ENCODE measurements at regions not wholly inside any gene's neighbourhood (a gene's known extent, or its start where the extent isn't known, plus 50 kb on each side); places are given as distances from the start of the nearest gene placed in this dataset.
"Not testable (repeated sequence)": the region's sequence is repeated elsewhere in the genome, so short reads cannot be mapped to it uniquely, and the experiment has no call there.

GRCh38 chr6:27112974-27113373 is 134.5 kb upstream of the PRSS16 start:
- no peak for DNase-seq

DNA sequence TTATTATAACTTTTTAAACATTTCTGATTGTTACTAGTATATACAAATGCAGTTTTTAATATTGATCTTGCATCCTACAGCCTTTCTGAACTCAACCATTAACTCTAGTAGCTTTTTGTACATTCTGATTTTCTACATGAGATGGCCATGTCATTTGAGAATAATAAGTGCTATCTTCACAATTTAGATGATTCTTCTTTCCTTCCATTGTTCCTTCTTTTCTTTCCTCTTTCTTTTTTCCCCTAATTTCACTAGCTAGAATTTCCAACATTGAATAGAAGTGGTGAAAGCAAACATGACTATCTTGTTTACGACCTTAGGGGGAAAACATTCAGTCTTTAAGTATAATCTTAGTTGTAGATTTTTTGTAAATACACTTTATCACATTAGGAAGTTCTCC is 128.2 kb upstream of the PRSS16 start:
- DNase-seq, result no peak

GRCh38 chr6:27119761-27120160 is 127.7 kb upstream of the PRSS16 start:
- DNase-seq, result no peak

- no peak for DNase-seq
These were observed 125.9 kb upstream of the PRSS16 start for GRCh38 chr6:27121640-27122039.

DNA sequence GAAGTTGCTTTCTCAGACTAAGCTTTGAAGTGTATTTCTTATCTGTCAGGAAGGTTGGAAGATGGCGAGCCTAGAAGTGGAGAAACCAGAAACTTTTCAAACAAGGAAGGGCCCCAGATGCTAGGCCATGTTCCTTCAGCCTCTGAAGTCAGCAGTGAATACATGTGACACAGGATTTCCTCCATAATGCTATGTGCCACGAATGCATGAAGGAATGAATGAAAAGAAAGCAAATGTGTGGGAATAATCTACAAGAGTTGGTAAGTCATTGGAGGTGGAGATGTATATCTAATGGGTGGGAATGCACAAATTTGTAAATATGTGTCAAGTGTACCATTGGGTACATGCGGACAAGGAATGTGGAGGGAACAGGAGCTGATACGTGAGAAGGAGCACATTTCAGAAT is 123.2 kb upstream of the PRSS16 start:
- DNase-seq, result no peak

DNA sequence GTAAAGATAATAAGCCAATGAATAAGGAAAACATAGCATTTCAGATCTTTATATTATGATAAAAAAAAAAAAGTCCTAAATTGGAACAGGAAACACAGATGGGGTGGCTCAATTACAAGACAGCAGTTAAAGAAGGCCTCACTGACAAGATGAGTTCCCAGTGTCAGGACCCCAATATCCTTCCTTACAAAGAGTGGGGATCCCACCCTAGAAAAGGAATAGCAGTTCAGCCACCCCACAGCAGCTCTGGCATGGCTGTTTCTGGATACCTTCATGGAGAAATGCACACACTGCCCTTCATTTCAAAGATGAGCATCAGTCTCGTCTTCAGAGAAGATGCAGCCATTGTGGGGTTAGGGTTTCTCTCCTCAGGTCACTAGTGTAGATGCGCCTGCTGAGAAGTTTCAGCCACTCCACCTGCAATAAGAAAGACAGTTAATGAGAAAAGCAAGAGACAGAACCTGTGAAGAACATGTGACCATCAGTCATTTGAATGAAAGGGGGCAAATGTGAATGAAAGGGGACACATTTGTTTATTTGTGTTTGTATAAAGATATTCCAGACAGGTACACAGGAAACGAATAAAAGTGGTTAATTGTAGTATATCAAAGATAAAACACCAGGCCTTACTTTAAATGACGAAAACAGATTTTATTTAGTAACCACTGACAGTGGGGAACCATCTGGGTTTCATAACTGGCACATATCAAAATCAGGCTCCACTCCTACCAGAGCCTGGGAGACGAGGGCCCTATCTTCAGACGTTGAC is 121.3 kb upstream of the PRSS16 start:
- no peak for DNase-seq

GRCh38 chr6:27126815-27127537 is 120.5 kb upstream of the PRSS16 start:
- DNase-seq, result no peak

DNA sequence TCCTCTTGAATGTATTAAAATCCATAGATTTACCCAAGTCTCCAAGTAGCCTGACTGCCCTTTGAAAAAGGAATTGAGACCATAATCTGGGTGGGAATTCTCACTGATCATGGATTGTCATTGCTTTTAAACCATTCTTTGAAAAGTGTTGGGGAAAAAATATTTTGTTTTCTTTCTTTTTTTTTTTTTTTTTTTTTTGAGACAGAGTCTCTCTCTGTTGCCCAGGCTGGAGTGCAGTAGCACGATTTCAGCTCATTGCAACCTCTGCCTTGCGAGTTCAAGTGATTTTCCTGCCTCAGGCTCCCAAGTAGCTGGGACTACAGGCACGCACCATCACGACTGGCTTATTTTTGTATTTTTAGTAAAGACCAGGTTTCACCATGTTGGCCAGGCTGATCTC is 119.6 kb upstream of the PRSS16 start:
- not testable (repeated sequence) for DNase-seq

DNA sequence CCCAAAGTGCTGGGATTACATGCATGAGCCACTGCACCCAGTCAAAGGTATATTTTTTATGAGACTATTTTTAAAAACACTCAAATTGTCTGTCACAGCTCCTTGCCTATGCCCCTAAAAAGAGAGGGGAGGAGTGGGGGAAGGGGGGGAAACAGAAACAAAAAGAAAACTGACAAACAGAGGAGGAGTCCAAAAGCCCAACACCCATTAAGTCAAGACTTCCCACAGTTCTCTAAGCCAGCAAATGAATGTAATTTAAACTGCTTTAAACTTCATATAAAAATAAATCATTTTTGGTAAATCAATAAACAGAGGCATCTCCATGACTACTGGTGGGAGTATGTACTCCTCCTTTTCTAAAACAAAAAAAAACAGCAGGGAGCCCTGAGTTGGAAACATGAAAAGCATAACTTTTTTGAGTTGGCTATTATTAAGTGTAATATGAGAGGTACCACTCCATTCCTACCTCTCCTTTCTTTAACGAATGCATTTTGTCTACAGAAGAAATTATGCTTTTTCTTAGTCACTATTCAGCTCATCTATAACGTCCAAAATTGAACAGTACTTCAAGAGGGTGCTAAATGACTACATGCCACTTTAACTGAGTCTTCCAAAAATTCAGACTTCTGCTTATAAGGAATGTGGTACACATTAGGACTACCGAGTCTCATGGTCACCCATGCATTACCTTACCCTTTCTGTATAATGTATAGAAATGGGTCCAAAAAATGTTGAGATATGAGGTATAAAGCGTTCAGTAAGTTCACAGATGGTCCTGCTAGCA is 119.0 kb upstream of the PRSS16 start:
- DNase-seq, result no peak

GRCh38 chr6:27129095-27129815 is 118.2 kb upstream of the PRSS16 start:
- DNase-seq, result no peak

DNA sequence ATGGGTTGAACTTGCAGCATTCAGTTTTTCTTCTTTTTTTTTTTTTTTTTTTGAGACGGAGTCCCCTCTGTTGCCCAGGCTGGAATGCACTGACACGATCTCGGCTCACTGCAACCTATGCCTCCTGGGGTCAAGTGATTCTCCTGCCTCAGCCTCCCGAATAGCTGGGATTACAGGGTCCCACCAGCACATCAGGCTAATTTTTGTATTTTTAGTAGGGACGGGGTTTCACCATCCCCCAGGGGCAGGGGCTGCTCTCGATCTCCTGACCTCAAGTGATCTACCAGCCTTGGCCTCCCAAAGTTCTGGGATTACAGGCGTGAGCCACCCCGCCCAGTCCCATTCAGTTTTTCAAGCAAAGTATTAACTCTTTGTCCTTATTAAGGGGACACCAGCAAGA is 117.6 kb upstream of the PRSS16 start:
- no peak for DNase-seq

DNA sequence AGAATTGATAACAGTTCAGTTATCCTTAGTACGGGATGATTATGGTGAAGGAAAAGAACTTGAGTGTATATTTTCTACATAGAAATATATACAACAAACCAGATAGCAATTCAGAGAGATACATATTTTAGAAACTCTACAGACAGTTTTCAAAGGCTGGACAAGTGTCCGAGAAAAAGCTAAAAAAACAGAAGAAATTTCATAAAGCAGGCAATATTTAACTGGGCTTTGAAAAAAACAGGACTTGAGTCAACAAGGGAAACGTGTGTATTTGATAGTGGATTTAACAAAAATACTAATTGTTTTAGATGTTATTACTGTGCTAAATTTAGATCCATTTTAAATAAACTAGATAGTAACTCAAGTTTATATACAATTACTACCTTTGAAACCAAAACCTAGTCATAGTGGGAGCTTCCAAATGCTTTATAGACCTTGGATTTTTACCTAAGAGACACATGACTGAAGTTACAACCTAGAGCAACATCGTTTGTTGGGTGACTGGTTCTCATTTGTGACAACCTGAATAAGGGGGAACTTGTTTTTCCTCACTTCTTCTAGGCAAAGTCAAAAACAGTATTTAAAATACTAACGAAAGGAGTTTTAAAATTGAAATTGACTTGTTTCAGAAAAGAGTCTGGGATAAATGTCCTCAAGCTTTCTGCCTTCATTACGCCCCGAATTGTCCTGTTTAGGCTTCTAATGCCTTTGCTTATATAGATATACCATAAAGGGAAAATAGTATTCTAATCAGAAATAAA is 116.7 kb upstream of the PRSS16 start:
- no peak for DNase-seq

GRCh38 chr6:27132282-27132531 is 115.3 kb upstream of the PRSS16 start:
- DNase-seq, result not testable (repeated sequence)

- no peak for DNase-seq
These were observed 114.8 kb upstream of the PRSS16 start for GRCh38 chr6:27132532-27133280.

- no peak for DNase-seq
These were observed 113.9 kb upstream of the PRSS16 start for GRCh38 chr6:27133281-27134227.

- no peak for DNase-seq
These were observed 112.3 kb upstream of the PRSS16 start for GRCh38 chr6:27135087-27135657.

- DNase-seq, result no peak
These were observed 111.3 kb upstream of the PRSS16 start for GRCh38 chr6:27136077-27136644.

DNA sequence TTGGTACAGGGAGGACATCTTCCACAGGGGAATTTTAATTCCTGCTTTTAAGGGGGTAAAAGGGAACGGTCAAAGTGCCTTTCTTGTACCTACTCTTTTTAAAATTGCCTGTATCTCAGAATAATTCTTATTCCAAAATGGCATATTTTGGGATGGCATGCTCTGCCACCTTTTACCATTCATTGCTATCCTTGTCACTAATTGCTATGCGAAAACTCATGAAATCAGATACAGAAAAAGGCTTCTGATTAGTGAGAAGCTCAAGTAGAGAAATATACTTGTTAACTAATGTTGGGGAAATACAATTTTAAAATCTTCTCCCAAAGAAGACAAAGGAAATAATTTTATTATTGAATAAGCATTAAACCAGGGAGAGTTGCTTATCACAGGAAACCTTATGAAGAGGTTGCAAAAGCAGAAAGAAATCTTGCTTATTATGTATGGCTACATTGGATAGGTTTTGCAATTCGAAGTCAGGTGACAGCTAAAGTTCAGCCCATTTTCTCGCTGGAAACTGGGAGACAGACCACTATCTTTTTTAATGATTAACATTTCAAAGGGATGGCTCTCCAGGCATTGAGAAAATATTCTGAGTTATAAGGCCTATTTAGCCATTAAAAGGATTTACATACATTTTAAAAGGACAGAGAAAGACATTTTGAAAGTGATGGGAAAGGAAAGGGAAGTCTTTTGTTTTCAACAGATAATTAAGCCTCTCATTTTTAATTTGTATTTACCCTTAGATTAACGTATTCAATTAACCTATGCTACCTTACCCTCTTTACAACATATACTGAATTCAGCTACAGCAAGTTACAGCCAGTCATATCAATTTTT is 110.3 kb upstream of the PRSS16 start:
- DNase-seq, result no peak

DNA sequence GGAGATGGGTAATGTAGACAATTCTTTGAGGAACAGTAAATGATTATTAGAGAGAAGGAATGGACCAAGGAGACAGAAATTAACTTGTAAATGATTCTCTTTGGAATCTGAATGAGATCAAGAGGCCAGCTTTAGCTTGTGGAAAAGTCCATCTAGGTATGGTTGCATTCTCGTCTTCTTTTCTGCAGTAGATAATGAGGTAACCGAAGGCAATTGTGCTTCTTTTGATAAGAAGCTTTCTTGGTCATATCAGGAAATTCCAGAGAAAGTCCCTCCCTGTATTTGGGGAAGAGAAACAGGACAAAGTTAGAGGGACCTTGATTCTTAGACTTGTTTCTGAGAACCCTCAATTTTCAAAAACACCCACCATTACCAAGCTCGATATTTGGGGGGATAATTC is 109.1 kb upstream of the PRSS16 start:
- DNase-seq, result no peak
